Adrenal gland (tissue), 9 donors: ENCODE measurements at regions not wholly inside any gene's neighbourhood (a gene's known extent, or its start where the extent isn't known, plus 50 kb on each side); places are given as distances from the start of the nearest gene placed in this dataset.

Experiments
- DNase-seq, 7 donors: peaks; one replicate each; pipeline ENCODE4 v3.0.0-alpha.2; 2019 to 2020
- H3K27ac ChIP-seq, 5 donors: fragments of 200-600 bp; sonication (generic) in 4 of 5; 1 replicate in 3 of 5; 2 replicates in 2 of 5; pipeline versions ENCODE4 v1.5.1 to v1.8.0; 2016 to 2020; ENCODE audit warnings: mild to moderate bottlenecking in 1 of 5
- H3K27me3 ChIP-seq: fragments of 200-600 bp; 2 replicates; pipeline ENCODE4 v1.8.0; 2021
- H3K36me3 ChIP-seq, 2 donors: fragments of 200-600 bp; replicated peaks in 1 of 2; 1 replicate in 1 of 2; 2 replicates in 1 of 2; pipeline versions ENCODE4 v1.5.1 to v1.8.0; 2018 to 2022
- H3K4me1 ChIP-seq, 2 donors: fragments of 200-600 bp; replicated peaks in 1 of 2; 1 replicate in 1 of 2; 2 replicates in 1 of 2; pipeline versions ENCODE4 v1.5.1 to v1.8.0; 2018 to 2021
- H3K4me3 ChIP-seq, 4 donors: fragments of 200-600 bp; sonication (generic) in 3 of 4; one replicate each; pipeline ENCODE4 v1.5.1; 2016 to 2018
- H3K9me3 ChIP-seq, 3 donors: fragments of 200-600 bp; sonication (generic) in 1 of 3; replicated peaks in 1 of 3; 1 replicate in 2 of 3; 2 replicates in 1 of 3; pipeline versions ENCODE4 v1.5.1 to v1.8.0; 2016 to 2021
- CTCF ChIP-seq, 6 experiments: fragments of 450-650 bp in 4 of 6; fragments of 200-600 bp in 2 of 6; sonication (generic) in 1 of 6; IDR thresholded peaks; 1 replicate in 5 of 6; 2 replicates in 1 of 6; pipeline versions ENCODE4 v1.5.1 to v1.8.0; 2016 to 2021; ENCODE audit warnings: antibody characterized with exemption in 6 of 6, mild to moderate bottlenecking in 2 of 6, moderate library complexity in 1 of 6
- POLR2A ChIP-seq, 2 donors: fragments of 450-650 bp; IDR thresholded peaks; one replicate each; pipeline ENCODE4 v1.6.1; 2017; ENCODE audit warnings: antibody characterized with exemption in 2 of 2, mild to moderate bottlenecking in 2 of 2, moderate library complexity in 1 of 2
- WGBS, 4 donors: extraction: QIAGEN DNeasy Blood & Tissue Kit in 2 of 4; methylation state at CpG; one replicate each; pipeline versions ENCODE4 v1.1.5 to v1.1.7; 2013 to 2017; 5-methylcytosine and 5-hydroxymethylcytosine counted together
- intact Hi-C, 2 donors: fragments of 100-400 bp; cut with DNase I; formaldehyde crosslinking; loops; one replicate each; pipeline versions ENCODE4 v1.14.1 to v1.15.0; 2022 to 2023
- donor health status: healthy with polysubstance abuse.
- donor health status: Bipolar disorder and iron deficiency.
- donor health status: DM: yes; HTN: yes; CAD: no.
- donor health status: DM: no; HTN: no; CAD: no.
- donor health status: DM: no; HTN: no; CAD: no.

- WGBS, 4 donors = 90 to 98% (median 93%) methylated on average over 2 of the region's 2 CpGs
- intact Hi-C loops = no loop called here
- TF ChIP-seq POLR2A (IDR thresholded peaks at IDR 0.05) = no peak
- TF ChIP-seq CTCF (IDR thresholded peaks at IDR 0.05) = no peak
- Histone ChIP-seq H3K27me3 (no peaks in the 10 kb centered on the region), H3K4me3 (no peak overlapping the region), H3K36me3 (no peaks in the 10 kb centered on the region), H3K9me3 (no peaks in the 10 kb centered on the region), H3K27ac (no peak overlapping the region), H3K4me1 (no peaks in the 10 kb centered on the region)
- DNase-seq = no peak
Measured at GRCh38 chr4:38538517-38538916, 125.5 kb upstream of the KLF3 start.

- no peak overlapping the region for H3K27ac ChIP-seq
- no peaks in the 10 kb centered on the region for H3K27me3 ChIP-seq
- intact Hi-C loops = no loop called here
- H3K4me3 ChIP-seq = no peak overlapping the region
- no peaks in the 10 kb centered on the region for H3K9me3 ChIP-seq
- DNase-seq = no peak
- no peaks in the 10 kb centered on the region for H3K4me1 ChIP-seq
- H3K36me3 ChIP-seq = no peaks in the 10 kb centered on the region
- TF ChIP-seq CTCF (IDR thresholded peaks at IDR 0.05) = no peak
- no peak for TF ChIP-seq POLR2A (IDR thresholded peaks at IDR 0.05)
- 86 to 94% (median 90%) methylated on average over 4 of the region's 4 CpGs for WGBS, 4 donors
Measured at GRCh38 chr4:38539501-38539900, 124.5 kb upstream of the KLF3 start.

- no peak for TF ChIP-seq POLR2A (IDR thresholded peaks at IDR 0.05)
- no peak for TF ChIP-seq CTCF (IDR thresholded peaks at IDR 0.05)
- intact Hi-C loops = no loop called here
Measured at GRCh38 chr4:38547052-38547451, 116.9 kb upstream of the KLF3 start.

GRCh38 chr4:38548256-38548655 lies 115.7 kb upstream of the KLF3 start:
- H3K4me1 ChIP-seq = no peaks in the 10 kb centered on the region
- intact Hi-C loops = no loop called here
- no peaks in the 10 kb centered on the region for H3K27me3 ChIP-seq
- WGBS, 4 donors = 87 to 92% (median 90%) methylated on average over 3 of the region's 3 CpGs
- H3K9me3 ChIP-seq = no peaks in the 10 kb centered on the region
- H3K4me3 ChIP-seq = no peak overlapping the region
- DNase-seq = no peak
- H3K27ac ChIP-seq = no peak overlapping the region
- no peaks in the 10 kb centered on the region for H3K36me3 ChIP-seq
- TF ChIP-seq CTCF (IDR thresholded peaks at IDR 0.05) = no peak
- TF ChIP-seq POLR2A (IDR thresholded peaks at IDR 0.05) = no peak

More at GRCh38 chr4:38547052-38547451, 116.9 kb upstream of the KLF3 start:
- DNase-seq = no peak
- no peaks in the 10 kb centered on the region for H3K9me3 ChIP-seq
- H3K27me3 ChIP-seq = no peaks in the 10 kb centered on the region
- no peaks in the 10 kb centered on the region for H3K36me3 ChIP-seq
- no peak overlapping the region for H3K27ac ChIP-seq
- no peaks in the 10 kb centered on the region for H3K4me1 ChIP-seq
- 85 to 87% (median 86%) methylated on average over 2 of the region's 2 CpGs for WGBS, 4 donors
- H3K4me3 ChIP-seq = no peak overlapping the region
